Panc1 (cell line): ENCODE measurements at regions not wholly inside any gene's neighbourhood (a gene's known extent, or its start where the extent isn't known, plus 50 kb on each side); places are given as distances from the start of the nearest gene placed in this dataset.

Experiments used
- CTCF ChIP-seq: fragments of 450-650 bp; IDR thresholded peaks from 2 replicates; pipeline ENCODE4 v1.5.1; 2017; ENCODE audit warnings: mild to moderate bottlenecking
- POLR2AphosphoS5 ChIP-seq: IDR thresholded peaks from 2 replicates; pipeline ENCODE4 v1.6.1; 2012; ENCODE audit warnings: mild to moderate bottlenecking, low read depth, low read length, moderate library complexity
- SIN3A ChIP-seq: IDR thresholded peaks from 2 replicates; pipeline ENCODE4 v1.6.1; 2012; ENCODE audit warnings: low read depth, mild to moderate bottlenecking, low read length, moderate library complexity, borderline replicate concordance; ENCODE audit not compliant: insufficient read depth
- TCF7L2 ChIP-seq: IDR thresholded peaks from 2 replicates; pipeline ENCODE4 v1.6.1; 2011; ENCODE audit warnings: mild to moderate bottlenecking, low read depth, low read length, inconsistent platforms
- TF ChIP-seq, protein P1 (sequence below), 2 experiments: IDR thresholded peaks; 2 replicates each; pipeline ENCODE4 v1.6.1; 2011 to 2012; ENCODE audit warnings: low read depth in 2 of 2, control low read depth in 1 of 2, low read length in 1 of 2, mild to moderate bottlenecking in 1 of 2, moderate library complexity in 1 of 2; ENCODE audit not compliant: insufficient read depth in 1 of 2

DNA sequence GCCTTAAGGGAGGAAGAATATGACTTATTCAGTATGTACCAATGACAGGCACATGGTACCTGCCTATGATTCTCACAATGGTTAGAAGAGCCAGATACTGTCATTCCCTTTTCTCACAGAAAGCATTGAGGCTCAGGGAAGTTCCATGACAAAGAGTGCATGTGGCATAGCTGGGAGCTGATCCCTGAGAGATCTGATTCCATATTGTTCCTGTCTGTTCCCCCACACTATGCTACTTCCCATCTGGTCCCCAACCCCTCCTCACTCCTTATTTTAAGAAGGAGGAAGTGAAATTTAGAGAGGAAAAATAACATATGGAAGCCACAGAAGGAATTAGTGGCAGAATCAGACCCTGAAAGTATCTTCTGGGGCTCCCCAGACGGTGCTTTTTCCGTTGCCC lies 500.0 kb downstream of the PLPP3 start:
- TF ChIP-seq CTCF (no peak), POLR2AphosphoS5 (no peak), SIN3A (no peak), TCF7L2 (no peak)
- TF ChIP-seq, protein P1, sequence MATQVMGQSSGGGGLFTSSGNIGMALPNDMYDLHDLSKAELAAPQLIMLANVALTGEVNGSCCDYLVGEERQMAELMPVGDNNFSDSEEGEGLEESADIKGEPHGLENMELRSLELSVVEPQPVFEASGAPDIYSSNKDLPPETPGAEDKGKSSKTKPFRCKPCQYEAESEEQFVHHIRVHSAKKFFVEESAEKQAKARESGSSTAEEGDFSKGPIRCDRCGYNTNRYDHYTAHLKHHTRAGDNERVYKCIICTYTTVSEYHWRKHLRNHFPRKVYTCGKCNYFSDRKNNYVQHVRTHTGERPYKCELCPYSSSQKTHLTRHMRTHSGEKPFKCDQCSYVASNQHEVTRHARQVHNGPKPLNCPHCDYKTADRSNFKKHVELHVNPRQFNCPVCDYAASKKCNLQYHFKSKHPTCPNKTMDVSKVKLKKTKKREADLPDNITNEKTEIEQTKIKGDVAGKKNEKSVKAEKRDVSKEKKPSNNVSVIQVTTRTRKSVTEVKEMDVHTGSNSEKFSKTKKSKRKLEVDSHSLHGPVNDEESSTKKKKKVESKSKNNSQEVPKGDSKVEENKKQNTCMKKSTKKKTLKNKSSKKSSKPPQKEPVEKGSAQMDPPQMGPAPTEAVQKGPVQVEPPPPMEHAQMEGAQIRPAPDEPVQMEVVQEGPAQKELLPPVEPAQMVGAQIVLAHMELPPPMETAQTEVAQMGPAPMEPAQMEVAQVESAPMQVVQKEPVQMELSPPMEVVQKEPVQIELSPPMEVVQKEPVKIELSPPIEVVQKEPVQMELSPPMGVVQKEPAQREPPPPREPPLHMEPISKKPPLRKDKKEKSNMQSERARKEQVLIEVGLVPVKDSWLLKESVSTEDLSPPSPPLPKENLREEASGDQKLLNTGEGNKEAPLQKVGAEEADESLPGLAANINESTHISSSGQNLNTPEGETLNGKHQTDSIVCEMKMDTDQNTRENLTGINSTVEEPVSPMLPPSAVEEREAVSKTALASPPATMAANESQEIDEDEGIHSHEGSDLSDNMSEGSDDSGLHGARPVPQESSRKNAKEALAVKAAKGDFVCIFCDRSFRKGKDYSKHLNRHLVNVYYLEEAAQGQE (IDR thresholded peaks at IDR 0.05; ENCODE audit: insufficient read depth in 1 of 2, low read depth in 2 of 2, low read length in 1 of 2) = no peak
